Calu3 (cell line): ENCODE measurements at regions not wholly inside any gene's neighbourhood (a gene's known extent, or its start where the extent isn't known, plus 50 kb on each side); places are given as distances from the start of the nearest gene placed in this dataset.

Source experiments
- BruUV-seq: library from RNA; stranded (reverse); fragments of 400-500 nt; replicated peaks from 2 replicates; lab custom pipeline; 2021; lab: Mats Ljungman, UMichigan
- CTCF ChIA-PET: fragments of 300-600 bp; sonication (Branson Sonifier 250); formaldehyde crosslinking; loops from one replicate; lab custom pipeline; 2022; ENCODE audit warnings: antibody characterized with exemption; lab: Charles Lee
- DNase-seq: peaks from one replicate; pipeline ENCODE4 v3.0.0; 2022
- H3K27ac Mint-ChIP-seq: one replicate; pipeline ENCODE4 v1.8.0; 2022; ENCODE audit warnings: mixed read lengths; ENCODE audit not compliant: unreplicated experiment
- H3K27me3 Mint-ChIP-seq: one replicate; pipeline ENCODE4 v1.8.0; 2022; ENCODE audit warnings: mixed read lengths; ENCODE audit not compliant: unreplicated experiment
- H3K36me3 Mint-ChIP-seq: one replicate; pipeline ENCODE4 v1.8.0; 2022; ENCODE audit warnings: mild to moderate bottlenecking, moderate library complexity, mixed read lengths; ENCODE audit not compliant: insufficient read depth, unreplicated experiment
- H3K4me1 Mint-ChIP-seq: one replicate; pipeline ENCODE4 v1.8.0; 2022; ENCODE audit warnings: mild to moderate bottlenecking, low read depth, mixed read lengths; ENCODE audit not compliant: unreplicated experiment
- H3K4me3 Mint-ChIP-seq: one replicate; pipeline ENCODE4 v1.8.0; 2022; ENCODE audit warnings: mild to moderate bottlenecking, low read depth, moderate library complexity, mixed read lengths; ENCODE audit not compliant: unreplicated experiment
- H3K9me3 Mint-ChIP-seq: one replicate; pipeline ENCODE4 v1.8.0; 2022; ENCODE audit warnings: low read depth, mixed read lengths; ENCODE audit not compliant: unreplicated experiment
- CTCF ChIP-seq: fragments of 200-600 bp; IDR thresholded peaks from one replicate; pipeline ENCODE4 v1.8.0; 2022; ENCODE audit warnings: antibody characterized with exemption; ENCODE audit not compliant: unreplicated experiment
- intact Hi-C: fragments of 100-400 bp; cut with micrococcal nuclease; formaldehyde crosslinking; loops from one replicate; pipeline ENCODE4 v1.10.0; 2022; ENCODE audit not compliant: unreplicated experiment

DNA sequence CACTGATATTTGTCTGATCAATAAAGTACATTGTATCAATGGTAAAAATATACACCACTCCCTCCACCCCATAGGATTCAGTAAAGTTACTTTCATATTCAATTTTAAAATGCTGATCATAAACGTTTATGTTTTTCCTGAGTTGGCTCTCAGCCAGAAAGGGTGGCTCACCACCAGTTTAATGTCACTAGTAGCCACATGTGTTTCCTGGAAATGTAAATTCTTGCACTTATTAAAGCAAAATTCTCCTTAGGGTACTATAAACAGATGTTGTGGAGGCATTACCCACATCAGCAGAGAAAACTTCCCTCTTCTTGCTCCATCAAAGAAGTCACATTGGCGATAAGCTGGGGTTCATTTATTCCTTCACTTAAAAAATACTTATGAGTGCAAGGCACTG is 210.3 kb downstream of the SREK1 start:
- CTCF ChIA-PET, result no interaction called here
- no peak for DNase-seq
- Mint-ChIP-seq H3K4me1 (no peaks in the 10 kb centered on the region), H3K9me3 (no peaks in the 10 kb centered on the region), H3K27ac (no peak overlapping the region), H3K4me3 (no peak overlapping the region), H3K36me3 (no peaks in the 10 kb centered on the region), H3K27me3 (peaks cover 89% of the 10 kb centered on the region)
- no TSS peak for BruUV-seq
- intact Hi-C loops, result no loop called here
- TF ChIP-seq CTCF, result no peak

DNA sequence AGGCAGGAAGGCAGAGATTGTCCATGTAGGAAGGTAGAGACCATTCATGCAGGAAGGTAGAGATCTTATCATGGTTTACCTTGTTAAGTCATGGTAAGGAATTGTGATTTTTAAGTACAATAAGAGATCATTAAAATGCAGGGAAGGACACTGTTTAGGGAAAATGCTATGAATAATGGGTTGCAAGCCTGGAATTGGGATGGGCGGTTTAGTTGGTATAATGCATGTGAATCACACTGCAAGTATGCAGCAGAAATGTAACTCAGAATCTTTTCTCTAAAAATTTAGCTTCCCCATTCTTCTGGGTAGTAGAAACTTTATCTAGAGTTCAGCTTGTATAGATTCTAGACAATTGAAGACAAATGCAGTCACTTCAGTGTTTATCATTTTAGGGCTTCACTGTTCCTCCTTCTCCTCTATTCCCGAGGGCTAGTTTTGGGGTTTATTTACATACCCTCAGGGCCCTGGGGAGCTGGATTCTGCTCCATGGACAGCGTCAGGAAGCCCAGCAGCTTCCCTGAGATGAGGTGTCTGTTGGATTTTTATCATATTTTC is 212.0 kb downstream of the SREK1 start:
- CTCF ChIA-PET, result no interaction called here
- BruUV-seq, result no TSS peak
- Mint-ChIP-seq H3K4me1 (no peaks in the 10 kb centered on the region), H3K4me3 (no peak overlapping the region), H3K27ac (no peak overlapping the region), H3K9me3 (no peaks in the 10 kb centered on the region), H3K27me3 (peaks cover 95% of the 10 kb centered on the region), H3K36me3 (no peaks in the 10 kb centered on the region)
- TF ChIP-seq CTCF, result no peak
- no peak for DNase-seq
- intact Hi-C loops, result no loop called here

DNA sequence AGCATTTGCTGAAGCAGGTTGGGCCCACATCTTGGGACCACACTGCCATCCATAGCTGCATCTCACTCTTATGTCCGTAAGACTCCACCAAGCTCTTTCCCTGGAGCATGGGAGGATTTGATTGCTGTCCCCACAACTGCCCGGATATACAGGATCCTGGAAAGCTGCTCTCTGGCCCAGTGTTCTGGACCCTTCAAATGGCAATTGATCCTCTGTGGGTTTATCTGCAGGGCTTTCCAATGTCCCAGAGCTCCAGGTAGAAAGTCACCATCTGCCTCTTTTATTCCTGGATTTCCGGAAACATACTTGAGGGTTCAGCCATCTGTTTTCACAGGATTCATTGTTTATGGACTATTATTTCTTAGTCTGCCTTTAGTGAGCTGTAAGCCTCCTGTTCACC is 214.6 kb downstream of the SREK1 start:
- CTCF ChIA-PET, result interaction anchor here (0.6 kb wide), 1 partner anchor 37 kb away, joined by 3 read pairs; no protein-coding TSS in a partner anchor
- no peak for TF ChIP-seq CTCF
- H3K36me3 Mint-ChIP-seq, result no peaks in the 10 kb centered on the region
- no peak overlapping the region for H3K4me3 Mint-ChIP-seq
- no peak for DNase-seq
- no TSS peak for BruUV-seq
- H3K27ac Mint-ChIP-seq, result no peak overlapping the region
- H3K9me3 Mint-ChIP-seq, result no peaks in the 10 kb centered on the region
- H3K4me1 Mint-ChIP-seq, result no peaks in the 10 kb centered on the region
- intact Hi-C loops, result no loop called here
- peaks cover 96% of the 10 kb centered on the region for H3K27me3 Mint-ChIP-seq

DNA sequence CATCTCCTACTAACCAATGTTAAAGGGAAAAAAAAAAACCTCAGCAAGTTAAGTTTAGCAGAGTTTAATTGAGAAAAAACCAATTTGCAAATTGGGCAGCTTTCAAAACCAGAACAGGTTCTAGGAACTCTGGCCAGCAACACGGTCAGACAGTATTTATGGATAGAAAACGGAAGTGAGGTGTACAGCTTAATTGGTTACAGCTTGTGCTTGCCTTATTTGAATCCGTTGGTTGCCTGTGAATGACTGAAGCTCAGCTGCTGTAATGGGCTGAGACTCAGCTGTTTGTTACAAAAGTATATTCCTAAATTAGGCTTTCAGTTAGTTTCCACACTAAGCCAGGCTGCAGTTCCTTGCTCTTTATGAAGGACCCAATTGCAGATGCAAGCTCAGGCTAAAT is 217.0 kb downstream of the SREK1 start:
- CTCF ChIA-PET, result no interaction called here
- Mint-ChIP-seq H3K9me3 (no peaks in the 10 kb centered on the region), H3K36me3 (no peaks in the 10 kb centered on the region), H3K4me3 (no peak overlapping the region), H3K4me1 (no peaks in the 10 kb centered on the region), H3K27ac (no peak overlapping the region), H3K27me3 (peaks cover 96% of the 10 kb centered on the region)
- DNase-seq, result no peak
- intact Hi-C loops, result no loop called here
- no TSS peak for BruUV-seq
- TF ChIP-seq CTCF, result no peak
